ENCODE measurements at regions not wholly inside any gene's neighbourhood (a gene's known extent, or its start where the extent isn't known, plus 50 kb on each side); places are given as distances from the start of the nearest gene placed in this dataset.
A peak's percentile ranks its signal among the peaks of the same experiment; 100 is the strongest.

DNA sequence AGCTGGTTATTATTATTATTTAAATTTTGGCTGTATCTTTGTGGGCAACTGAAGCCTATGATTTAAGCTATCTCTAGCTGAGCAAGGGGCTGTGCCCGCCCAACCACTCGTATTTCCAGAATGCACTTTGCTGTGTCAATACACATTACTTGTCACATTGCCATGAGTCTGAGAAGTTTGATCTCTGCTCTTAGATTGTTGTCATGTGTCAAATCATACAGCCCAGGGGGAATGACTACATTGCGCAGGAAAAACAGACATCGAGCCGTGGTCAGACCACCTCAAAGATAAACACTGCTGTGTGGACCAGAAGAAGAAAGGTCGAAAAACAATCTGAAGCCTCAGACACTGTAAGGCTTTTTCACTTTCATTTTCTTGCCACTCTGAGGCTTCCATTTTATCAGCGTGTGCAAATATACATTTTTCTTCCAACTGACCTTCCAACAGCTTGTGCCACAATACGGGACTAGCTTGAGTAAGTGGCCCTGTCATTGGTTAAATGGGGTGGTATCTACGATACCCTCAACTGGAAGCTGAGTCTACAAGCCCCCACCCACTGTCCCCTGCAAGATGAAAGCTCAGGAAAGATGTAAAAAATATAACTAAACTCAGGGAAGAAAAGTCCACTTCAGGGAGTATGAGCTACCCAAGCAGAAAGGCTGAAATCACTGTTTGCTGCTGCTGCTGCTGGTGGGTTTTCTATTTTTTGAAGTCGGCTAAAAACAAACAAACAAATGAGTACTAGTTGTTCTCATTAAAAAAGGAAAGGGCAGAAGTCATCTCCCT is 603.0 kb downstream of the BNC2 start:
- Mint-ChIP-seq H3K27ac (no peak overlapping the region), H3K36me3 (no peaks in the 10 kb centered on the region), H3K4me3 (no peak overlapping the region), H3K9me3 (peaks cover 0 to 4% of the 10 kb centered on the region in 2 donors), H3K4me1 (no peaks in the 10 kb centered on the region), H3K27me3 (peaks cover 5 to 13% of the 10 kb centered on the region in 2 donors)
- DNase-seq (no peak), ATAC-seq (replicated peaks) (no peak)

DNA sequence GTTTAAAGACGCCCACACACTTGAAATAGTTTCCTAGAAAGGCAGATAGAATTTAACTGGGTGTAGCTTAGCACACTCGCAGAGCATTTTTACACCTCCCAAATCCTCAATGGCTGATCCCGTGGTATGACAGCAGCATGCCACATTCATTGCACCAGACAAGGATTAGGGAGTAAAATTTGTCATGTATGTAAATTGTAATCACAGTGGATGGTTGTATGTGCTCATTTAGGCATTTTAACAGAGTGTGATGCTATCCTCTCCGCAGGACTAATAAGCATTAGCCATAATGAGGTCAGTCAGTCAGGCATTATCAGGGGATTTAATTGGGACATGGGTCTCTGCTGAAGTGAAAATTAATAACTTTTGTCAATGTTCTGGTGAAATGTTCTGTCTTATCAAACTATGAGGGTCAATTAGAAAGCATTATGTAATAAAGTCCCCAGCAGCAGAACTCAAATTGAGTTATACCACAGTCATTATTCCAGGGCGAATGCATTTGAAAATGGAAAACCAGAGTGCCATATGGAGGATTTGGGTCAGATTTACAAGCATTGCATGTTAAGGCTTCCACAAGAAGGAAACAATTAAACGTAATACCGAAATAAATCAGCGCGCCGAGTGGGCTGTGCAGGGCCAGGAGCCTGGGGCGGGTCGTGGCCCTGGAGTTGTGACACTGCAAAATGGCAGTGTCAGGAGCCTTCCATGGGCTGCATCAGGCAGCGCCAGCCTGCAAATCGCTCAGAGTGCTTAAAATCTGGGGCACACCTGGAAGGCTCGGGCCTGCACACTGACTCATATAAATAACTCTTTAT is 602.2 kb downstream of the BNC2 start:
- Mint-ChIP-seq H3K4me3 (no peak overlapping the region), H3K9me3 (peaks cover 0 to 4% of the 10 kb centered on the region in 2 donors), H3K4me1 (no peaks in the 10 kb centered on the region), H3K36me3 (no peaks in the 10 kb centered on the region), H3K27me3 (peaks cover 5 to 13% of the 10 kb centered on the region in 2 donors), H3K27ac (no peak overlapping the region)
- ATAC-seq (replicated peaks) (no peak), DNase-seq (no peak)

DNA sequence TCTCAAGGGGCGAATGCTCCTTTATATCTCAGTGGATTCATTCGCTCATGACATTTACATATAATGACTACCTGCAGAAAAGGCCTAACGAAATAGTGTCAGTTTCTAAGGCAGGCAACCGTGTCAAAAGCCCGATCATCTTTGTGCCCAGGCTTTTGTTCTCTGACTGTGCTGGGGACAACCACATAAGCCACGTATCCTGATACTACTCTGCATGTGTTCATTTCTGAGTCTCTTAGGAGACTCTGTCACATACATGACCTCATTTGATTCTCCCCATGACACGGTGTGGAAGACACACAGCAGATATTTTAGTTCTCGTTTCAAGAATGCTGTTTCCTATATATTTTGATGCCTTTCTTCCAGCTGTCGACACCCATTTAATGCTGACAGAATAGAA is 598.5 kb downstream of the BNC2 start:
- no peak overlapping the region for H3K4me3 Mint-ChIP-seq
- DNase-seq = no peak
- no peak overlapping the region for H3K27ac Mint-ChIP-seq
- ATAC-seq (replicated peaks) = no peak
- no peaks in the 10 kb centered on the region for H3K27me3 Mint-ChIP-seq
- H3K36me3 Mint-ChIP-seq = no peaks in the 10 kb centered on the region
- H3K4me1 Mint-ChIP-seq = no peaks in the 10 kb centered on the region
- H3K9me3 Mint-ChIP-seq = peaks cover 0 to 7% of the 10 kb centered on the region in 2 donors

DNA sequence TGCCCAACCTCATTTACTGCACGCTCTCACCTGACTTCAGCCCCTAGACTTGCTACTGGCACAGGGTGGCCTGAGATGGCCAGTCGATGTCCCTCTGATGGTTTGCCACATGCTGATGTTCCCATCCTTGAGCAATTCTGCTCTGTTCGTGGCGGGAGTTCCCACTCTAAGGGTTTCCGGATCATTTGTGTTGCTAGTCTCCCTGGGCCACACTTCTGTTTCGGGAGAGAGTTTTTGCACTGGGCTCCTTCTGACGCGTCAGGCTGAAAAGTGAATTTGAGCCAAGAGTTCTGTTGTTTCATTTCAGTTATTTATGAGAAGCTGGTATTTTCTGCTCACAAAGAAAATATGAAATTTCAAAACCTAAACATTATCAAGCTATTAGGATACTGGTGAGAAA is 597.7 kb downstream of the BNC2 start:
- ATAC-seq (replicated peaks) (no peak), DNase-seq (no peak)
- H3K27ac Mint-ChIP-seq = no peak overlapping the region
- no peaks in the 10 kb centered on the region for H3K36me3 Mint-ChIP-seq
- H3K4me3 Mint-ChIP-seq = no peak overlapping the region
- no peaks in the 10 kb centered on the region for H3K4me1 Mint-ChIP-seq
- peaks cover 0 to 7% of the 10 kb centered on the region in 2 donors for H3K9me3 Mint-ChIP-seq
- no peaks in the 10 kb centered on the region for H3K27me3 Mint-ChIP-seq

DNA sequence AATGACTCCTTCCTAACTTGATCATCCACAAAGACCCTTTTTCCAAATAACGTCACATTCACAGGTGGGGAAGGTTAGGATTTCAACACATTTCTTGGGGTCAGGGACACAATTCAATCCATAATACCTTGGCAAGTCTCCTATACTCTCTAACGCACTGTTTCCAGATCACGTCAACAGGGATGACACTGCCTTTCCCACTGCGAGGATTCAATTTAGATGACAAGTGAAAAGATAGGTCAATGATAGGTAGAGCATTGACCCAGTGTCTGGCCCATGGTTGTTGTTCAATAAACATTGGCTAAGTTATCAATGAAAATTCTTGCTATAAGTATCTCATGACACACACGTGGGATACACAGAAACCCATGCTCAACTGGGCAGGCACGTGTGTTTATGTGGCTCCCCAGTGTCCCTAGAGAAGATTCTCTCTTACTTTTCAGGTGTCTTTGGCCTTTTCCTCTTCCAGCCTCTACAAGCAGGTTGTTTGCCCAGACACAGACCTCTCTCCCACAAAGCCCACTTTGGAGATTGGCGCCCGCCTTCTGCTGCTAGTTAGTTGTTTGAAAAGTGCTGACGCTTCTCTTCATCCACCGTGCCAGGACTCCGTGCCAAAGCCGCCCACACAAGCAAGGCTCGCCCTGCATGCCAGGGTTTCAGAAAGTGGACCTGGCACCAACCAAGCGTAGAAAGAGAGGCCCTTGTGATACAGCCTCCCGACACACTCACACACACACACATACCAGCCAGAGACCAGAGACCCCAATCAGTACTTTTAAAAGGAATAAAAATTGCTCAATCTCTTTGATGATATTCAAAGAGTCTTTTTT is 594.5 kb downstream of the BNC2 start:
- ATAC-seq (replicated peaks) (no peak), DNase-seq (no peak)
- Mint-ChIP-seq H3K36me3 (no peaks in the 10 kb centered on the region), H3K27me3 (no peaks in the 10 kb centered on the region), H3K9me3 (peaks cover 0 to 7% of the 10 kb centered on the region in 2 donors), H3K27ac (no peak overlapping the region), H3K4me3 (no peak overlapping the region), H3K4me1 (no peaks in the 10 kb centered on the region)

DNA sequence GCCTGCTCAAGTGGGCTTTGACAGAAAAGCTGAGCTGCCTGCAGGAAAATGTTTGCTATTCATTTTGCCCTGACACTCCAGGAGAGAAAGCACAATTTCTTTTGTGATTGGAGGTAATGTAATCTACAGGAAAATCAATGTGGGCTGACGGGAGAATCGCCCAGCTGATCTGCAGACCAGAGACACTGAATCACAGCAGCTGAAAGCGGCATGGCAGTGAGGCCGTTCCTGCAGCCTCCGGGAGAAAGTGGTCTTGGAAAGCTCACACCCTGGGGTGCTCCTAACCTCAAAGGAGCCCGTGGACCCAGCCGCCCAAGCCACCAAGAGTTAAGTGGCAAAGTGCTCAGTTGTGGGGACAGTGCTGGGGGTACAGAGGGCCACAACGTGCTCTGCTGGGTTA is 593.6 kb downstream of the BNC2 start:
- no peak for ATAC-seq (replicated peaks)
- no peaks in the 10 kb centered on the region for H3K27me3 Mint-ChIP-seq
- H3K36me3 Mint-ChIP-seq = no peaks in the 10 kb centered on the region
- peaks cover 0 to 7% of the 10 kb centered on the region in 2 donors for H3K9me3 Mint-ChIP-seq
- no peaks in the 10 kb centered on the region for H3K4me1 Mint-ChIP-seq
- DNase-seq = no peak
- H3K27ac Mint-ChIP-seq = no peak overlapping the region
- no peak overlapping the region for H3K4me3 Mint-ChIP-seq

DNA sequence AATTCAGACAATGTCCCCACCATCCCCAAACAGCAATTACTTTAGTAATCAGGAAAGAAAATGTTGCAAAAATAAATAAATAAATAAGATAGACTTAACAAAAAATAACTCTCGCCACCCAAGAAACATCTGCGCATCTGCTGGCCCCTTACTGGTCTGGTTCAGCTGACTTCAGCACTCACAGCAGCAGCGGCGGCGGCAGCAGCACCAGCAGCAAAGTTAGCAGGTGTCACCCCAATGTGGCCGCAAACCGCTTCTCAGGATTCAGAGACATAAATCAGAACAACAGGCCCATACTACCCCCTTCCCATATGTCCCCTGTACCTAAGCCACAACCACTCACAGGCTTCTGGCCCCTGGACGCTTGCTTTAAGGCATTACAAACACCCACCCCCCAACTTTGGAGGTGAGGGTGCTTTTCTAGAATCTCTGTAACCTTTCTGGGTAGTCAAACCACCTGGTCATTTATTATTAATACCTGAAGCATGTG is 593.0 kb downstream of the BNC2 start:
- Mint-ChIP-seq H3K27ac (no peak overlapping the region), H3K27me3 (no peaks in the 10 kb centered on the region), H3K36me3 (no peaks in the 10 kb centered on the region), H3K4me1 (no peaks in the 10 kb centered on the region), H3K4me3 (no peak overlapping the region), H3K9me3 (peaks cover 0 to 7% of the 10 kb centered on the region in 2 donors)
- DNase-seq = no peak
- ATAC-seq (replicated peaks) = no peak

GRCh38 chr9:16278326-16278999 is 592.0 kb downstream of the BNC2 start:
- Mint-ChIP-seq H3K27me3 (no peaks in the 10 kb centered on the region), H3K4me1 (no peaks in the 10 kb centered on the region), H3K4me3 (no peak overlapping the region), H3K9me3 (peaks cover 0 to 7% of the 10 kb centered on the region in 2 donors), H3K36me3 (no peaks in the 10 kb centered on the region), H3K27ac (no peak overlapping the region)
- DNase-seq = no peak
- no peak for ATAC-seq (replicated peaks)

DNA sequence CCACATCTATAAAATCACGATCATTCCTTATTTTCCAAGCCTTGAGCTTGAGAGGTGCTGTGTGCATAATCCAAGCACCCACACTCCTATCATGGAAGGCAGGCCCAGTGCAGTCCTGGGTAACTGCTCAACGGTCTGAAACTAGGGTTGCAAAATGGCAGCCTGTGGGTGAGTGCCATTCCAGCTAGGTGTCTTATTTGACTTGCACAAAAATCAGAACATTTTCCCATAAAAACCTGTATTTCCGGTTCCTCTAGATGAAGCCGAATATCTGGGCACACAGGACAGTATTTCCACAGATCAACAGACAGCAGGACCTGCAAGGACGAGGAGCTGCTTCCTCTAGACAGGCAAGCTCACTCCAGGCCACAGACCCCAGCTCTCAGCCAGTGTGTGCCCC is 588.8 kb downstream of the BNC2 start:
- H3K36me3 Mint-ChIP-seq = no peaks in the 10 kb centered on the region
- no peak for ATAC-seq (replicated peaks)

DNA sequence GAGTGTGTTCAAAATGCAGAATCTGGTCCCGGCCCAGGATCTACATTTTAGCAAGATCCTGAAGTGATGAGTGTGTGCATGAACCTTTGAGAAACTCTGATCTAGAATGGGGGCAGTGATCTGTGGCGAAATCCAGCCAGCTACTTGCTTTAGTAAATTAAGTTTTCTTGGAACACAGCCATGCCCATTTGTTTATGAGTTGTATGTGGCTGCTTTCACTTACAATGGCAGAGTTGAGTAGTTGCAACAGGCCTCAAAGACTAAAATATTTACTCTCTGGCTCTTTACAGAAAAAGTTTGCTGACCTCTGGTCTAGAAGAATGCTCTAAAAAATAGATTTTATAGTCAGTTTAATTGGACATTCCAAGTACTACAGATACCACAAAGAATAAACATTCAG is 588.3 kb downstream of the BNC2 start:
- no peaks in the 10 kb centered on the region for H3K27me3 Mint-ChIP-seq

More for the DNA sequence above, 588.8 kb downstream of the BNC2 start:
- no peak for DNase-seq
- Mint-ChIP-seq H3K9me3 (peaks cover 4 to 6% of the 10 kb centered on the region in 2 donors), H3K4me1 (no peaks in the 10 kb centered on the region), H3K27ac (no peak overlapping the region), H3K4me3 (no peak overlapping the region), H3K27me3 (no peaks in the 10 kb centered on the region)

DNA sequence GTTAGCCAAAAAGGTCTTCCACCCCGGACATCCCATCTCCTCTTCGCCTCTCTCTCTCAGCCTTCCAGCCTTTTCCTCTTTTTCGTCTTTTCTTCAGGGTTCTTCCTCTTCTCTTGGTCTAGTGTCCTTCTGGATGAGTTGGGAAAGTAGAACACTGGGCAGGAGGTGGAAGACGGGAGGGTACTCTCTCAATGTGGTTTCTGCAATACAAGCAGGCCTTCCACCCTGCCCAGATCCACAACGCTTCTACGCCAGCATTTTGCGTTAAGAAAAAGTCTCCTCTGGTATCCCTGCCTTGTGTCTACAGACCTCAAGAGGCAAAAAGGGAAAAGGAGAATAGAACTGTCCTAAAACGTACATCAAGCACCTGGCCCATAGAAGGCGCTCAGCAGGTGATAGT is 587.8 kb downstream of the BNC2 start:
- Mint-ChIP-seq H3K4me3 (no peak overlapping the region), H3K27me3 (no peaks in the 10 kb centered on the region), H3K27ac (no peak overlapping the region), H3K36me3 (no peaks in the 10 kb centered on the region), H3K4me1 (no peaks in the 10 kb centered on the region), H3K9me3 (peaks cover 4 to 6% of the 10 kb centered on the region in 2 donors)
- DNase-seq (no peak), ATAC-seq (replicated peaks) (no peak)

More for the DNA sequence above, 588.3 kb downstream of the BNC2 start:
- H3K27ac Mint-ChIP-seq = no peak overlapping the region
- no peak for DNase-seq
- H3K4me3 Mint-ChIP-seq = no peak overlapping the region
- H3K36me3 Mint-ChIP-seq = no peaks in the 10 kb centered on the region
- H3K4me1 Mint-ChIP-seq = no peaks in the 10 kb centered on the region
- ATAC-seq (replicated peaks) = no peak
- peaks cover 4 to 6% of the 10 kb centered on the region in 2 donors for H3K9me3 Mint-ChIP-seq

DNA sequence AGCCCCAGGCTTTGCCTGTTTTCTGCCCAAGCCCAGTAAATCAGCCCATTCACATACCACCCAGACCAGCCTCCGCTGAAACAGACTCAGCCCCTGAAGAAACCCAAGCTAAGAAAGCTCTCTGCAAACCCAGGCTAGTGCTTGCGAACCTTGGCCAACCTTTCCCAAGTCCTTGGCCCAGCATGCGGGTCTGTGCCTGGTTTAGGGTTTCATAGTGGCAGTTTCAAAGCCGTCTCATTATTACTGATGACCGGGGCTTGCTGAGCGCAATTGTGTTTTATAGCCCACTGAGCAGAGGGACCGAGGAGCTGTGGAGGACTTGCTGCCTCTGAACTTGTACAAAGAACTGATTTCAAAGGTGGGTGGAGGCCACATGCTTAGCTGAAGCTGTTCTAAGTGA is 584.3 kb downstream of the BNC2 start:
- Mint-ChIP-seq H3K27me3 (no peaks in the 10 kb centered on the region), H3K36me3 (no peaks in the 10 kb centered on the region), H3K9me3 (peaks cover 4 to 6% of the 10 kb centered on the region in 2 donors), H3K4me3 (no peak overlapping the region), H3K4me1 (peaks cover 5 to 8% of the 10 kb centered on the region in 2 donors), H3K27ac (no peak overlapping the region)
- DNase-seq (no peak), ATAC-seq (replicated peaks) (no peak)

GRCh38 chr9:16289639-16290038 is 580.8 kb downstream of the BNC2 start:
- H3K9me3 Mint-ChIP-seq = peaks cover 4% of the 10 kb centered on the region in 2 donors
- DNase-seq (peak; percentile 14), ATAC-seq (replicated peaks) (peak; percentile 89 to 91)
- no peaks in the 10 kb centered on the region for H3K36me3 Mint-ChIP-seq
- H3K27ac Mint-ChIP-seq = no peak overlapping the region
- H3K4me1 Mint-ChIP-seq = peaks cover 5 to 8% of the 10 kb centered on the region in 2 donors
- no peaks in the 10 kb centered on the region for H3K27me3 Mint-ChIP-seq
- no peak overlapping the region for H3K4me3 Mint-ChIP-seq

GRCh38 chr9:16290169-16290568 is 580.3 kb downstream of the BNC2 start:
- peak in 1 of 2 donors; percentile 15 for ATAC-seq (replicated peaks)
- H3K9me3 Mint-ChIP-seq = peaks cover 5 to 8% of the 10 kb centered on the region in 2 donors

More at GRCh38 chr9:16290169-16290568, 580.3 kb downstream of the BNC2 start:
- Mint-ChIP-seq H3K27me3 (no peaks in the 10 kb centered on the region), H3K4me1 (peaks cover 5 to 8% of the 10 kb centered on the region in 2 donors), H3K36me3 (no peaks in the 10 kb centered on the region), H3K27ac (no peak overlapping the region), H3K4me3 (no peak overlapping the region)
- no peak for DNase-seq
